ENCODE measurements at regions not wholly inside any gene's neighbourhood (a gene's known extent, or its start where the extent isn't known, plus 50 kb on each side); places are given as distances from the start of the nearest gene placed in this dataset.
A peak's percentile ranks its signal among the peaks of the same experiment; 100 is the strongest.

DNA sequence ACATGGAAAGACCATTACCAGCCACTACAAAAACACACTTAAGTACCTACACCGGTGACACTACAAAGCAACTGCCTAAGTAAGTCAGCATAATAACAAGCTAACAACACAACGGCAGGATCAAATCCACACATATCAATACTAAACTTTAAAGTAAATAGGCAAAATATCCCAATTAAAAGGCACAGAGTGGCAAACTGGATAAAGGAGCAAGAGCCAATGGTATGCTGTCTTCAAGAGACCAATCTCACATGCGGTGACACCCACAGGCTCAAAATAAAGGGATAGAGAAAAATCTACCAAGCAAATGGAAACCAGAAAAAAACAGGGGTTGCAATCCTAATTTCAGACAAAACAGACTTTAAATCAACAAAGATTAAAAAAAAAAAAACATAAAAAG lies 261.5 kb upstream of the TENM4 start:
- no peak overlapping the region for H3K27ac ChIP-seq (ENCODE audit: low read depth, low read length)
- H3K36me3 ChIP-seq (ENCODE audit: insufficient read depth, low read length), result no peaks in the 10 kb centered on the region
- no peaks in the 10 kb centered on the region for H3K27me3 ChIP-seq (ENCODE audit: insufficient read depth, low read length)
- no peaks in the 10 kb centered on the region for H3K4me1 ChIP-seq (ENCODE audit: insufficient read depth, low read length)
- Mint-ChIP-seq H3K27me3 (no peaks in the 10 kb centered on the region), H3K4me1 (no peaks in the 10 kb centered on the region), H3K36me3 (no peaks in the 10 kb centered on the region), H3K9me3 (peaks cover 0 to 53% (median 23%) of the 10 kb centered on the region in 8 donors), H3K4me3 (no peak overlapping the region), H3K27ac (no peak overlapping the region)
- POLR2A ChIA-PET (ENCODE audit: partially characterized antibody), result no interaction called here
- CTCF ChIA-PET (ENCODE audit: partially characterized antibody), result no interaction called here
- H3K9me3 ChIP-seq (ENCODE audit: control insufficient read depth in 1 of 2, low read length in 2 of 2), result peaks cover 0 to 8% of the 10 kb centered on the region in 2 donors
- no peak overlapping the region for H3K4me3 ChIP-seq (ENCODE audit: low read length in 2 of 2)
- DNase-seq, result no peak
- intact Hi-C loops (cut with micrococcal nuclease), result no loop called here

DNA sequence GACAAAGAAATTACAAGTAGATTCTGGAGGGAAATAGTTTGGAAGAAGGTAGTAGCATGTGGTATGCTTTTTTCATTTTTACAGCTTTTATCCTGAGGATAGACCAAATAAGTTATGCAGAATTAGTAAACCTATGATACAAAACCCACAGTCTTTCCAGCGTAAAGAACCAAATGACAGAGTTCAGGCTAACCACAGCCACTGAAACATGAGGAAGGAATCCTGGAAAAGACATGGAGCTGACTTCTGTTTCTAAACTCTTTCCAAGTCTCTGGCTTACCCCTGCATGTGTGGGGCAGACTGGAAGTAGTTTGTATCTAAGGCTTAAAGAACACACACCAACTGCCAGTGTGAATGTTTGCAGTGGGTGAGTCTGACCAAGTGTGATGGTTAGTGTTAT lies 258.4 kb upstream of the TENM4 start:
- no peaks in the 10 kb centered on the region for H3K36me3 Mint-ChIP-seq
- H3K27me3 Mint-ChIP-seq, result no peaks in the 10 kb centered on the region
- H3K36me3 ChIP-seq (ENCODE audit: insufficient read depth, low read length), result no peaks in the 10 kb centered on the region
- no peak overlapping the region for H3K4me3 Mint-ChIP-seq
- ChIA-PET CTCF (ENCODE audit: partially characterized antibody) (no interaction called here), POLR2A (ENCODE audit: partially characterized antibody) (no interaction called here)
- H3K27me3 ChIP-seq (ENCODE audit: insufficient read depth, low read length), result no peaks in the 10 kb centered on the region
- no peaks in the 10 kb centered on the region for H3K4me1 Mint-ChIP-seq
- peaks cover 0 to 48% (median 23%) of the 10 kb centered on the region in 8 donors for H3K9me3 Mint-ChIP-seq
- H3K4me1 ChIP-seq (ENCODE audit: insufficient read depth, low read length), result no peaks in the 10 kb centered on the region
- H3K4me3 ChIP-seq (ENCODE audit: low read length in 2 of 2), result no peak overlapping the region
- DNase-seq, result no peak
- intact Hi-C loops (cut with micrococcal nuclease), result no loop called here
- no peak overlapping the region for H3K27ac ChIP-seq (ENCODE audit: low read depth, low read length)
- H3K27ac Mint-ChIP-seq, result no peak overlapping the region
- H3K9me3 ChIP-seq (ENCODE audit: control insufficient read depth in 1 of 2, low read length in 2 of 2), result peaks cover 0 to 8% of the 10 kb centered on the region in 2 donors

DNA sequence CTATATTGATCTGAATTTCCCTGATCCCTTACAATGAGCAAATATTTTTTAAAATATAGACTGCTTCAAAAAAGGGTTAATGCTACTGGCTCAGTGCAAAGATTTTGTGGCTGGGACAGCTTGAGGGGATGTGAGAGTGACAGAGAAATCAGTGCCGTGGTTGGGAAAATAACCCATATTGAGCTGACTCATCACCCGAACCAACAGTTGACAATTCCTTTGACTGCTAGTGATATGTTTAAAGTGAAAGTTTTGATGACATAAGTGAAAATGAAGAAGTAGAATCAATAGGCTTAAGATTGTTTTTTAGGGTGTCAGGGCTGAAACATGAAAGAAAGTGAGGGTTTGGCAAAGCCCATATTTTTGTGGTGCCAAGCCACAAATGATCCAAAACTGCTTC lies 257.1 kb upstream of the TENM4 start:
- no peak for DNase-seq

DNA sequence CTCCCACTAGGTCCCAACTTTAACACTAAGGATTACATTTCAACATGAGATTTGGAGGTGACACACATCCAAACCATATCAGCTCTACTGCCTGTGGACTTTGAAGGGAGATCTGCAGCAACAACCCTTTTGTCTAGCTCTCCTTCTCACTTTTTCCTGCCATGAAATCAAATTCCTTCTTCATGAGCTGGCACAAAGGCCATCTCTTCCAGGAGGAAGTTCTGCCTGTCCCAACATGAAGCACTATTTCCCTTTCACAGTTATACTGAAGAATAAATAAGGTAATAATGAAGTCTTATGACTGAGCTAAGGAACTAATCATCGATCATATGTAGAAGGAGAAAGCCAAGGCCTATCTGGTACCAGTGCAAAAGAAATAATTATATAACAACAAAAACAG lies 253.5 kb upstream of the TENM4 start:
- Mint-ChIP-seq H3K4me3 (no peak overlapping the region), H3K27me3 (no peaks in the 10 kb centered on the region), H3K9me3 (peaks cover 0 to 14% (median 2%) of the 10 kb centered on the region in 8 donors), H3K36me3 (no peaks in the 10 kb centered on the region), H3K27ac (no peak overlapping the region), H3K4me1 (no peaks in the 10 kb centered on the region)
- Histone ChIP-seq H3K4me3 (ENCODE audit: low read length in 2 of 2) (no peak overlapping the region), H3K9me3 (ENCODE audit: control insufficient read depth in 1 of 2, low read length in 2 of 2) (no peaks in the 10 kb centered on the region), H3K4me1 (ENCODE audit: insufficient read depth, low read length) (no peaks in the 10 kb centered on the region), H3K36me3 (ENCODE audit: insufficient read depth, low read length) (no peaks in the 10 kb centered on the region), H3K27me3 (ENCODE audit: insufficient read depth, low read length) (no peaks in the 10 kb centered on the region), H3K27ac (ENCODE audit: low read depth, low read length) (no peak overlapping the region)
- ChIA-PET CTCF (ENCODE audit: partially characterized antibody) (no interaction called here), POLR2A (ENCODE audit: partially characterized antibody) (no interaction called here)
- DNase-seq, result no peak
- intact Hi-C loops (cut with micrococcal nuclease), result no loop called here

More for the DNA sequence above, 257.1 kb upstream of the TENM4 start:
- Histone ChIP-seq H3K27ac (ENCODE audit: low read depth, low read length) (no peak overlapping the region), H3K9me3 (ENCODE audit: control insufficient read depth in 1 of 2, low read length in 2 of 2) (peaks cover 0 to 8% of the 10 kb centered on the region in 2 donors), H3K27me3 (ENCODE audit: insufficient read depth, low read length) (no peaks in the 10 kb centered on the region), H3K4me1 (ENCODE audit: insufficient read depth, low read length) (no peaks in the 10 kb centered on the region), H3K4me3 (ENCODE audit: low read length in 2 of 2) (no peak overlapping the region), H3K36me3 (ENCODE audit: insufficient read depth, low read length) (no peaks in the 10 kb centered on the region)
- ChIA-PET POLR2A (ENCODE audit: partially characterized antibody) (no interaction called here), CTCF (ENCODE audit: partially characterized antibody) (no interaction called here)
- Mint-ChIP-seq H3K27ac (no peak overlapping the region), H3K36me3 (no peaks in the 10 kb centered on the region), H3K27me3 (no peaks in the 10 kb centered on the region), H3K4me1 (no peaks in the 10 kb centered on the region), H3K4me3 (no peak overlapping the region), H3K9me3 (peaks cover 0 to 35% (median 18%) of the 10 kb centered on the region in 8 donors)
- intact Hi-C loops (cut with micrococcal nuclease), result no loop called here

DNA sequence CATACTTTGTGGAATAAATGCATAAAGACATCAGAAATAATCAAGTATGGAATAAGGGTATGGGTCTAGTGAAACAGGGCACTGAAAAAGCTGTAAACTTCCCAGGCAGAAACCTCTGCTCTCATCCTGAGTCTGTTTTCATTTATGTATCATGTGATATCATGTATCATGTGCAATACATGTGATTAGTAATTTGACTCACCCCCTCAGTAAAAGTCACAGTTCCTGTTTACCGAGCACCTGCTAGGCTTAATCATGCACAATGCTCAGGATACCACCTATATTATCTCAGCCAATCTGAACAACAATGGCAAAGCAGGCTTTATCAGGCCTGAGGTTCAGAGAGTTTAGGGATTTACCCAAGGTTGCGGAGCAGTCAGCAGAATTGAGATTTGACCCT lies 250.6 kb upstream of the TENM4 start:
- intact Hi-C loops (cut with micrococcal nuclease), result no loop called here
- no peaks in the 10 kb centered on the region for H3K4me1 Mint-ChIP-seq
- H3K27ac Mint-ChIP-seq, result no peak overlapping the region
- no peak for DNase-seq
- H3K36me3 Mint-ChIP-seq, result no peaks in the 10 kb centered on the region
- H3K9me3 Mint-ChIP-seq, result peaks cover 0 to 5% (median 4%) of the 10 kb centered on the region in 8 donors
- no peaks in the 10 kb centered on the region for H3K36me3 ChIP-seq (ENCODE audit: insufficient read depth, low read length)
- H3K27ac ChIP-seq (ENCODE audit: low read depth, low read length), result no peak overlapping the region
- H3K4me3 Mint-ChIP-seq, result no peak overlapping the region
- no peak overlapping the region for H3K4me3 ChIP-seq (ENCODE audit: low read length in 2 of 2)
- CTCF ChIA-PET (ENCODE audit: partially characterized antibody), result no interaction called here
- no peaks in the 10 kb centered on the region for H3K9me3 ChIP-seq (ENCODE audit: control insufficient read depth in 1 of 2, low read length in 2 of 2)
- no peaks in the 10 kb centered on the region for H3K4me1 ChIP-seq (ENCODE audit: insufficient read depth, low read length)
- no peaks in the 10 kb centered on the region for H3K27me3 ChIP-seq (ENCODE audit: insufficient read depth, low read length)
- no peaks in the 10 kb centered on the region for H3K27me3 Mint-ChIP-seq
- POLR2A ChIA-PET (ENCODE audit: partially characterized antibody), result no interaction called here

DNA sequence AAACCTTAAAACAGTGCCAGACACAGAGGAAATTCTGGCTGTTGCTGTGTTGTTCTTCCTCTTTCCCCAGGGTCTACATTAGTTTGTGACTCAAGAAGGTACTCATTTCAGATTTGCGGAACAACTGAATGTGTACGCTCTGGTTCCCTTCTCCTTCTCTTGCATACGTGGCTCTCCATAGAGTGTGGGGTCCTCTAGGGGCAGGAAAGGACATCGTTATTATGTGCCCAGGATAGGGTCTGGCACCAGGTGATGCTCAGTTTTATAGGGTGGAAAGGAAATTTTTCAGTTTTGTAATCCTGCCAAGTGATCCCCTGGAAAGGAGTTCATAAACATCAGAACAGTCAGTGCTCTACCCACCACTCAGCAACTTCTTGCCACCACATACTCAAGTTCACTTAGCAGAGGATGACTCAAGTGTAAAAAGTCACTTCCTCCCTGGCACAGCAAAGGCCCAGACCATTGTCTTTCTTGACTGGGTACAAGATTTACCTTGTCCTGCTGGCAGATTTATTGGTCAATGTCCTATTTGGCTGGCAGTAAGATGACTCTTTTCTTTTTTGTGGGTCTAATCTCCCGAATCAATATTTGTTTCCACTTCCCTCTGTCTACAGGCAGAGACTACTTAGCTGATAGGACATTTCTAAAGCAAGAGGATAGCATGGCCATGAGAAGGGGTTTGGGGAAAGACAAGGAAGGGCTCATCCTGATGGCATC lies 246.0 kb upstream of the TENM4 start:
- Histone ChIP-seq H3K4me1 (ENCODE audit: insufficient read depth, low read length) (no peaks in the 10 kb centered on the region), H3K4me3 (ENCODE audit: low read length in 2 of 2) (no peak overlapping the region), H3K27ac (ENCODE audit: low read depth, low read length) (no peak overlapping the region), H3K27me3 (ENCODE audit: insufficient read depth, low read length) (no peaks in the 10 kb centered on the region), H3K9me3 (ENCODE audit: control insufficient read depth in 1 of 2, low read length in 2 of 2) (no peaks in the 10 kb centered on the region), H3K36me3 (ENCODE audit: insufficient read depth, low read length) (no peaks in the 10 kb centered on the region)
- ChIA-PET POLR2A (ENCODE audit: partially characterized antibody) (no interaction called here), CTCF (ENCODE audit: partially characterized antibody) (no interaction called here)
- intact Hi-C loops (cut with micrococcal nuclease), result no loop called here
- no peak for DNase-seq
- H3K4me3 Mint-ChIP-seq, result peak overlapping the region in 1 of 8 donors; percentile 7
- peaks cover 0 to 13% (median 6%) of the 10 kb centered on the region in 8 donors for H3K9me3 Mint-ChIP-seq
- H3K27ac Mint-ChIP-seq, result no peak overlapping the region
- no peaks in the 10 kb centered on the region for H3K27me3 Mint-ChIP-seq
- no peaks in the 10 kb centered on the region for H3K36me3 Mint-ChIP-seq
- H3K4me1 Mint-ChIP-seq, result no peaks in the 10 kb centered on the region

DNA sequence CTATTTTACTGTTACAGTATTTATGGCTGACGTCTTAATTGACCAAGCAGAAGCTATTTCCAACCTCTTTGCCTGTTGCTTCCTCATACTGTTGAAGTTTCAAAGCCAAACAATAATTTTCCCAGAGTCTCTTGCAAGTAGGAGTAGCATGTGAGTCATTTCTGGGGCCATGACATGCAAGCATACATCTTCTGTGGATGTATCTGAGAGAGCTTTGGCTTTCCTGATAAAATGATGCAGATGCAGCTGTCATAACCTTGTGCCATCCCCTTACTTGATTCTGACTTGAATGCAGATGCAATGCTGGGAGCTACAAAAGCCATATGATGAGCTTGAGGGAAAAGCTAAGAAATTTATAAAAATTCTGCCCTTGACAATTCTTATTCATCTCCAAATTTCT lies 243.1 kb upstream of the TENM4 start:
- Histone ChIP-seq H3K36me3 (ENCODE audit: insufficient read depth, low read length) (no peaks in the 10 kb centered on the region), H3K27ac (ENCODE audit: low read depth, low read length) (no peak overlapping the region), H3K27me3 (ENCODE audit: insufficient read depth, low read length) (no peaks in the 10 kb centered on the region), H3K4me1 (ENCODE audit: insufficient read depth, low read length) (no peaks in the 10 kb centered on the region), H3K4me3 (ENCODE audit: low read length in 2 of 2) (no peak overlapping the region), H3K9me3 (ENCODE audit: control insufficient read depth in 1 of 2, low read length in 2 of 2) (no peaks in the 10 kb centered on the region)
- Mint-ChIP-seq H3K9me3 (peaks cover 5 to 16% (median 7%) of the 10 kb centered on the region in 8 donors), H3K4me1 (no peaks in the 10 kb centered on the region), H3K36me3 (no peaks in the 10 kb centered on the region), H3K27ac (no peak overlapping the region), H3K4me3 (no peak overlapping the region), H3K27me3 (no peaks in the 10 kb centered on the region)
- ChIA-PET POLR2A (ENCODE audit: partially characterized antibody) (no interaction called here), CTCF (ENCODE audit: partially characterized antibody) (no interaction called here)
- intact Hi-C loops (cut with micrococcal nuclease), result no loop called here
- DNase-seq, result no peak

Measured in CD4-positive, alpha-beta memory T cell (primary cell).